ENCODE measurements at regions not wholly inside any gene's neighbourhood (a gene's known extent, or its start where the extent isn't known, plus 50 kb on each side); places are given as distances from the start of the nearest gene placed in this dataset.
"Not testable (repeated sequence)": the region's sequence is repeated elsewhere in the genome, so short reads cannot be mapped to it uniquely, and the experiment has no call there.

DNA sequence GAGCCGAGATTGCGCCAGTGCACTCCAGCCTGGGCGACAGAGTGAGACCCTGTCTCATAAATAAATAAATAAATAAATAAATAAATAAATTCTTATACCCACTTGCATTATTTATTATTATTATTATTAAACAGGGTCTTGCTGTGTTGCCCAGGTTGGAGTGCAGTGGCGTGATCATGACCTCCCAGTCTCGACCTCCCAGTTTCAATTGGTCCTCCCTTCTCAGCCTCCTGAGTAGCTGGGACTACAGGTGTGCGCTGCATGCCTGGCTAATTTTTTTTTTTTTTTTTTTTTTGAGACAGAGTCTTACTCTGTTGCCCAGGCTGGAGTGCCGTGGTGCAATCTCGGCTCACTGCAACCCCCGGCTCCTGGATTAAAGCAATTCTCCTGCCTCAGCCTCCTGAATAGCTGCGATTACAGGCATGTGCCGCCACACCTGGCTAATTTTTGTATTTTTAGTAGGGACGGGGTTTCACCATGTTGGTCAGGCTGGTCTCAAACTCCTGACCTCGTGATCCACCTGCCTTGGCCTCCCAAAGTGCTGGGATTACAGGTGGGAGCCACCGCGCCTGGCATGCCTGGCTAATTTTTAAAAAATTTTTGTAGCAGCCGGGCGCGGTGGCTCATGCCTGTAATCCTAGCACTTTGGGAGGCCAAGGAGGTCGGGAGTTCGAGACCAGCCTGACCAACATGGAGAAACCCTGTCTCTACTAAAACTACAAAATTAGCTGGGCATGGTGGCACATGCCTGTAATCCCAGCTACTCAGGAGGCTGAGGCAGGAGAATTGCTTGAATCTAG lies 150.2 kb downstream of the SEC14L1 start:
- H3K27me3 ChIP-seq (ENCODE audit: control insufficient read depth in 2 of 2, insufficient read depth in 2 of 2, low read length in 2 of 2); CTCF ChIA-PET (ENCODE audit: low intra/inter-chr PET ratio); BruUV-seq (replicated peaks); H3K79me2 ChIP-seq (ENCODE audit: control insufficient read depth, insufficient read depth, low read length); H2AFZ ChIP-seq (ENCODE audit: low read depth, low read length); FAIRE-seq; intact Hi-C loops (cut with micrococcal nuclease); DNase-seq (ENCODE audit: extremely low read depth in 1 of 4, low spot score in 3 of 4); POLR2A ChIA-PET; H3K9me1 ChIP-seq (ENCODE audit: control insufficient read depth, insufficient read depth, low read length); H3K9me3 ChIP-seq (replicated peaks; ENCODE audit: control insufficient read depth, insufficient read depth, low read depth, low read length); H3K4me3 ChIP-seq; H4K20me1 ChIP-seq (replicated peaks; ENCODE audit: control insufficient read depth, insufficient read depth, low read length); ATAC-seq; H3K27ac ChIP-seq (ENCODE audit: extremely low read depth, low read depth, low read length); H3K9ac ChIP-seq (ENCODE audit: insufficient read depth in 1 of 2, low read depth in 2 of 2, low read length in 2 of 2); H3K4me2 ChIP-seq (ENCODE audit: insufficient read depth, low read length); in situ Hi-C loops (cut with MboI); H3K36me3 ChIP-seq (ENCODE audit: control insufficient read depth, insufficient read depth, low read length): not testable (repeated sequence)
- peak; percentile 65 for TF ChIP-seq ZNF121 (CRISPR knock-in tag; conservative IDR thresholded peaks at IDR 0.05)
- WGBS (ENCODE audit: insufficient coverage, low coverage, missing lambda C conversion rate): 57% methylated on average over 17 of the region's 20 CpGs
- H3K4me1 ChIP-seq (replicated peaks in 1 of 2; ENCODE audit: control insufficient read depth in 2 of 2, insufficient read depth in 2 of 2, low read length in 2 of 2): peaks cover 9 to 33% of the 10 kb centered on the region in 2 experiments

- Histone ChIP-seq H3K79me2 (ENCODE audit: control insufficient read depth, insufficient read depth, low read length) (no peaks in the 10 kb centered on the region), H3K27ac (ENCODE audit: extremely low read depth, low read depth, low read length) (no peak overlapping the region), H3K9me1 (ENCODE audit: control insufficient read depth, insufficient read depth, low read length) (no peaks in the 10 kb centered on the region), H3K36me3 (ENCODE audit: control insufficient read depth, insufficient read depth, low read length) (no peaks in the 10 kb centered on the region), H3K9ac (ENCODE audit: insufficient read depth in 1 of 2, low read depth in 2 of 2, low read length in 2 of 2) (no peak overlapping the region), H3K4me2 (ENCODE audit: insufficient read depth, low read length) (no peak overlapping the region), H3K4me3 (no peak overlapping the region), H2AFZ (ENCODE audit: low read depth, low read length) (no peak overlapping the region), H3K9me3 (replicated peaks; ENCODE audit: control insufficient read depth, insufficient read depth, low read depth, low read length) (no peaks in the 10 kb centered on the region), H3K27me3 (ENCODE audit: control insufficient read depth in 2 of 2, insufficient read depth in 2 of 2, low read length in 2 of 2) (no peaks in the 10 kb centered on the region; a peak in 1 of 5 replicates), H4K20me1 (replicated peaks; ENCODE audit: control insufficient read depth, insufficient read depth, low read length) (no peaks in the 10 kb centered on the region), H3K4me1 (replicated peaks in 1 of 2; ENCODE audit: control insufficient read depth in 2 of 2, insufficient read depth in 2 of 2, low read length in 2 of 2) (peaks cover under 1 to 25% of the 10 kb centered on the region in 2 experiments)
- no peak for ATAC-seq
- intact Hi-C loops (cut with micrococcal nuclease) (no loop called here), in situ Hi-C loops (cut with MboI) (no loop called here)
- POLR2A ChIA-PET: no interaction called here
- no peak for TF ChIP-seq BCL6 (CRISPR knock-in tag; IDR thresholded peaks at IDR 0.05)
- TF ChIP-seq, protein P1, sequence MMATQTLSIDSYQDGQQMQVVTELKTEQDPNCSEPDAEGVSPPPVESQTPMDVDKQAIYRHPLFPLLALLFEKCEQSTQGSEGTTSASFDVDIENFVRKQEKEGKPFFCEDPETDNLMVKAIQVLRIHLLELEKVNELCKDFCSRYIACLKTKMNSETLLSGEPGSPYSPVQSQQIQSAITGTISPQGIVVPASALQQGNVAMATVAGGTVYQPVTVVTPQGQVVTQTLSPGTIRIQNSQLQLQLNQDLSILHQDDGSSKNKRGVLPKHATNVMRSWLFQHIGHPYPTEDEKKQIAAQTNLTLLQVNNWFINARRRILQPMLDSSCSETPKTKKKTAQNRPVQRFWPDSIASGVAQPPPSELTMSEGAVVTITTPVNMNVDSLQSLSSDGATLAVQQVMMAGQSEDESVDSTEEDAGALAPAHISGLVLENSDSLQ (IDR thresholded peaks at IDR 0.05): peak; percentile 42
- CTCF ChIA-PET (ENCODE audit: low intra/inter-chr PET ratio): no interaction called here
- no peak for FAIRE-seq
- DNase-seq (ENCODE audit: extremely low read depth in 1 of 4, low spot score in 3 of 4): no peak
- WGBS (ENCODE audit: insufficient coverage, low coverage, missing lambda C conversion rate): 40% methylated on average over 18 of the region's 18 CpGs
- no TSS peak for BruUV-seq (replicated peaks)
Measured at GRCh38 chr17:77291591-77292386, 151.0 kb downstream of the SEC14L1 start.
